H1 (cell line): ENCODE measurements at regions not wholly inside any gene's neighbourhood (a gene's known extent, or its start where the extent isn't known, plus 50 kb on each side); places are given as distances from the start of the nearest gene placed in this dataset.

ENCODE experiments used
- CTCF ChIA-PET: fragments of 300-600 bp; sonication (Branson Sonifier 250); formaldehyde crosslinking; loops from one replicate; lab custom pipeline; 2021; ENCODE audit not compliant: partially characterized antibody; lab: Charles Lee
- POLR2A ChIA-PET: fragments of 300-600 bp; sonication (Branson Sonifier 250); formaldehyde crosslinking; loops from one replicate; lab custom pipeline; 2021; ENCODE audit warnings: inconsistent platforms; ENCODE audit not compliant: partially characterized antibody; lab: Charles Lee
- DNase-seq, 2 experiments: peaks; one replicate each; pipeline versions ENCODE4 v3.0.0 to v3.0.0-alpha.2; 2010 to 2022; ENCODE audit warnings: low spot score in 2 of 2, low read depth in 1 of 2, mixed read lengths in 1 of 2
- FAIRE-seq: peaks from 2 replicates; lab custom pipeline; 2011; peaks lifted over from hg19 to GRCh38; lab: Jason Lieb, UNC
- H2AFZ ChIP-seq: 2 replicates; pipeline ENCODE4 v1.8.1; 2012; ENCODE audit warnings: low read length, inconsistent platforms
- H2AK5ac ChIP-seq: 2 replicates; pipeline ENCODE4 v1.6.1; 2013; ENCODE audit warnings: low read depth, low read length
- H2BK120ac ChIP-seq: replicated peaks from 2 replicates; pipeline ENCODE3; 2013; ENCODE audit warnings: low read depth, low read length, inconsistent platforms
- H2BK12ac ChIP-seq: 2 replicates; pipeline ENCODE4 v1.6.1; 2013; ENCODE audit warnings: low read depth, low read length
- H2BK15ac ChIP-seq: 2 replicates; pipeline ENCODE4 v1.6.1; 2013; ENCODE audit warnings: low read length
- H2BK20ac ChIP-seq: 2 replicates; pipeline ENCODE4 v1.6.1; 2013; ENCODE audit warnings: low read length
- H2BK5ac ChIP-seq: 2 replicates; pipeline ENCODE4 v1.6.1; 2013; ENCODE audit warnings: low read depth, low read length
- H3K14ac ChIP-seq: 2 replicates; pipeline ENCODE4 v1.6.1; 2013; ENCODE audit warnings: inconsistent platforms; ENCODE audit not compliant: insufficient read length
- H3K18ac ChIP-seq: 2 replicates; pipeline ENCODE4 v1.6.1; 2013; ENCODE audit warnings: low read length; ENCODE audit errors: extremely low read depth
- H3K23ac ChIP-seq: 2 replicates; pipeline ENCODE4 v1.6.1; 2013; ENCODE audit warnings: inconsistent platforms; ENCODE audit not compliant: insufficient read length
- H3K23me2 ChIP-seq: 2 replicates; pipeline ENCODE4 v1.6.1; 2013; ENCODE audit warnings: low read depth, low read length
- H3K27ac ChIP-seq: 2 replicates; pipeline ENCODE4 v1.6.1; 2011; ENCODE audit warnings: low read depth, low read length, inconsistent platforms
- H3K27me3 ChIP-seq, 4 experiments: replicated peaks in 1 of 4; 1 replicate in 1 of 4; 2 replicates in 3 of 4; pipeline versions ENCODE4 v1.6.1 to v1.8.1; 2011 to 2013; ENCODE audit warnings: low read length in 3 of 4, mild to moderate bottlenecking in 3 of 4, inconsistent platforms in 2 of 4, mixed read lengths in 2 of 4, moderate library complexity in 1 of 4; ENCODE audit not compliant: control insufficient read depth in 3 of 4, insufficient read depth in 3 of 4; ENCODE audit errors: extremely low read depth in 1 of 4
- H3K36me3 ChIP-seq, 4 experiments: 2 replicates each; pipeline versions ENCODE4 v1.6.1 to v1.8.1; 2011 to 2013; ENCODE audit warnings: mild to moderate bottlenecking in 4 of 4, low read length in 3 of 4, moderate library complexity in 2 of 4, control low read depth in 1 of 4, inconsistent platforms in 1 of 4; ENCODE audit not compliant: insufficient read depth in 4 of 4, control insufficient read depth in 2 of 4
- H3K4ac ChIP-seq: replicated peaks from 2 replicates; pipeline ENCODE3; 2013; ENCODE audit warnings: low read length, low read depth, mixed read lengths, inconsistent platforms; ENCODE audit not compliant: insufficient read length
- H3K4me1 ChIP-seq, 4 experiments: replicated peaks in 1 of 4; 1 replicate in 1 of 4; 2 replicates in 3 of 4; pipeline versions ENCODE4 v1.6.1 to v1.8.1; 2011 to 2013; ENCODE audit warnings: low read length in 3 of 4, inconsistent platforms in 2 of 4, mixed read lengths in 1 of 4; ENCODE audit not compliant: insufficient read depth in 4 of 4, control insufficient read depth in 3 of 4
- H3K4me2 ChIP-seq, 2 experiments: 2 replicates each; pipeline versions ENCODE4 v1.6.1 to v1.8.1; 2011 to 2013; ENCODE audit warnings: low read depth in 2 of 2, low read length in 2 of 2, control low read depth in 1 of 2, inconsistent platforms in 1 of 2, mild to moderate bottlenecking in 1 of 2; ENCODE audit not compliant: insufficient read depth in 1 of 2
- H3K4me3 ChIP-seq, 4 experiments: fragments of 200-600, 300-600 bp in 1 of 4; sonication (generic), shearing (Covaris generic), sonication (Bioruptor Twin) in 1 of 4; 2 replicates each; pipeline versions ENCODE4 v1.5.1 to v1.8.1; 2011 to 2016; ENCODE audit warnings: low read length in 4 of 4, low read depth in 3 of 4, control low read depth in 2 of 4, inconsistent platforms in 2 of 4, mild to moderate bottlenecking in 2 of 4, mixed read lengths in 1 of 4, moderate library complexity in 1 of 4; ENCODE audit not compliant: insufficient read depth in 2 of 4; ENCODE audit errors: extremely low read depth in 1 of 4
- H3K56ac ChIP-seq: replicated peaks from 2 replicates; pipeline ENCODE3; 2013; ENCODE audit warnings: low read depth, mild to moderate bottlenecking, mixed read lengths, low read length, inconsistent platforms; ENCODE audit not compliant: insufficient read length
- H3K79me1 ChIP-seq: 2 replicates; pipeline ENCODE4 v1.6.1; 2013; ENCODE audit warnings: low read depth, low read length, control low read depth
- H3K79me2 ChIP-seq, 2 experiments: 2 replicates each; pipeline versions ENCODE4 v1.6.1 to v1.8.1; 2012 to 2013; ENCODE audit warnings: low read length in 2 of 2, mild to moderate bottlenecking in 2 of 2, inconsistent platforms in 1 of 2; ENCODE audit not compliant: insufficient read depth in 2 of 2, control insufficient read depth in 1 of 2
- H3K9ac ChIP-seq, 4 experiments: replicated peaks in 1 of 4; 1 replicate in 1 of 4; 2 replicates in 3 of 4; pipeline versions ENCODE4 v1.6.1 to v1.8.1; 2011 to 2013; ENCODE audit warnings: low read depth in 3 of 4, low read length in 3 of 4, control low read depth in 2 of 4, mild to moderate bottlenecking in 2 of 4, moderate library complexity in 2 of 4, inconsistent platforms in 1 of 4; ENCODE audit errors: extremely low read depth in 1 of 4
- H3K9me3 ChIP-seq, 2 experiments: 2 replicates each; pipeline versions ENCODE4 v1.6.1 to v1.8.1; 2012 to 2013; ENCODE audit warnings: mild to moderate bottlenecking in 2 of 2, moderate library complexity in 2 of 2, control low read depth in 1 of 2, inconsistent platforms in 1 of 2, low read depth in 1 of 2, low read length in 1 of 2, mixed read lengths in 1 of 2; ENCODE audit not compliant: insufficient read depth in 2 of 2
- H4K20me1 ChIP-seq, 2 experiments: replicated peaks in 1 of 2; 2 replicates each; pipeline versions ENCODE3 to v1.8.1; 2011 to 2013; ENCODE audit warnings: inconsistent platforms in 2 of 2, low read length in 2 of 2, mild to moderate bottlenecking in 1 of 2; ENCODE audit not compliant: insufficient read depth in 2 of 2, control insufficient read depth in 1 of 2
- H4K5ac ChIP-seq: 2 replicates; pipeline ENCODE4 v1.6.1; 2013; ENCODE audit warnings: low read length, low read depth, mixed read lengths, inconsistent platforms; ENCODE audit not compliant: insufficient read length
- H4K8ac ChIP-seq: 2 replicates; pipeline ENCODE4 v1.8.0; 2013; ENCODE audit warnings: mild to moderate bottlenecking, moderate library complexity, low read length, inconsistent platforms; ENCODE audit not compliant: insufficient read depth; ENCODE audit errors: extremely low read depth
- H4K91ac ChIP-seq: replicated peaks from 2 replicates; pipeline ENCODE3; 2013; ENCODE audit warnings: low read length, mixed read lengths, inconsistent platforms; ENCODE audit not compliant: insufficient read length
- BACH1 ChIP-seq: IDR thresholded peaks from 2 replicates; pipeline ENCODE4 v1.6.1; 2012; ENCODE audit warnings: low read length, improper control_type of control experiment
- CBX8 ChIP-seq: fragments of 300-800, 300-1000 bp; sonication (generic); IDR thresholded peaks from 2 replicates; pipeline ENCODE4 v1.7.1; 2016; ENCODE audit warnings: low read depth, low read length, borderline replicate concordance
- CTBP2 ChIP-seq: IDR thresholded peaks from 2 replicates; pipeline ENCODE4 v1.7.0; 2011; ENCODE audit warnings: borderline replicate concordance, mild to moderate bottlenecking, moderate library complexity, mixed read lengths, low read length; ENCODE audit not compliant: insufficient read depth, insufficient read length
- CTCF ChIP-seq, 3 experiments: IDR thresholded peaks; 1 replicate in 2 of 3; 2 replicates in 1 of 3; pipeline versions ENCODE4 v1.5.1 to v1.6.1; 2011; ENCODE audit warnings: low read length in 3 of 3, mild to moderate bottlenecking in 3 of 3, inconsistent platforms in 2 of 3, low read depth in 1 of 3, moderate library complexity in 1 of 3; ENCODE audit not compliant: insufficient read depth in 1 of 3; ENCODE audit errors: control extremely low read depth in 1 of 3
- EZH2 ChIP-seq: fragments of 200-600 bp; sonication (generic); IDR thresholded peaks from 2 replicates; pipeline ENCODE4 v1.7.1; 2012; ENCODE audit warnings: low read depth, mild to moderate bottlenecking, moderate library complexity, low read length, inconsistent platforms; ENCODE audit not compliant: severe bottlenecking
- FOSL1 ChIP-seq: IDR thresholded peaks from 2 replicates; pipeline ENCODE4 v1.6.1; 2011; ENCODE audit warnings: mild to moderate bottlenecking, low read depth, low read length, moderate library complexity; ENCODE audit not compliant: insufficient read depth
- RFX5 ChIP-seq: IDR thresholded peaks from 2 replicates; pipeline ENCODE4 v1.6.1; 2011; ENCODE audit warnings: low read depth, low read length, improper control_type of control experiment, borderline replicate concordance
- RXRA ChIP-seq: IDR thresholded peaks from 2 replicates; pipeline ENCODE4 v1.6.1; 2011; ENCODE audit warnings: low read depth, mild to moderate bottlenecking, low read length, moderate library complexity; ENCODE audit not compliant: insufficient read depth
- SIX5 ChIP-seq: IDR thresholded peaks from 2 replicates; pipeline ENCODE4 v1.6.1; 2011; ENCODE audit warnings: mild to moderate bottlenecking, low read depth, low read length
- SRF ChIP-seq: IDR thresholded peaks from 2 replicates; pipeline ENCODE4 v1.6.1; 2011; ENCODE audit warnings: mild to moderate bottlenecking, low read depth, low read length, moderate library complexity
- ZNF274 ChIP-seq: IDR thresholded peaks from 2 replicates; pipeline ENCODE4 v1.7.0; 2012; ENCODE audit warnings: low read length, borderline replicate concordance; ENCODE audit errors: extremely low read depth

GRCh38 chr7:23945472-23945871, 235.5 kb downstream of the STK31 start (continued):
- TF ChIP-seq CBX8 (no peak), FOSL1 (no peak)

GRCh38 chr7:23955145-23955544, 245.1 kb downstream of the STK31 start:
- H3K56ac ChIP-seq = no peak overlapping the region
- no peak overlapping the region for H4K5ac ChIP-seq
- no peak overlapping the region for H2BK120ac ChIP-seq
- no peaks in the 10 kb centered on the region for H3K79me1 ChIP-seq
- H3K4ac ChIP-seq = no peak overlapping the region
- no peak for DNase-seq
- H3K27me3 ChIP-seq = no peaks in the 10 kb centered on the region
- no peak overlapping the region for H2BK5ac ChIP-seq
- H4K91ac ChIP-seq = no peak overlapping the region
- H3K23ac ChIP-seq = no peak overlapping the region
- H4K8ac ChIP-seq = no peak overlapping the region
- no peak overlapping the region for H2BK20ac ChIP-seq
- peaks cover 0 to 6% (median under 1%) of the 10 kb centered on the region in 4 experiments; a peak in 2 of 7 replicates for H3K4me1 ChIP-seq
- H2AFZ ChIP-seq = no peak overlapping the region
- no peak overlapping the region for H3K14ac ChIP-seq
- H3K36me3 ChIP-seq = no peaks in the 10 kb centered on the region
- no peak overlapping the region for H3K9ac ChIP-seq
- no peak overlapping the region for H2BK15ac ChIP-seq
- H2BK12ac ChIP-seq = no peak overlapping the region
- no peaks in the 10 kb centered on the region for H3K9me3 ChIP-seq
- H3K23me2 ChIP-seq = no peaks in the 10 kb centered on the region
- no peak overlapping the region for H3K27ac ChIP-seq
- H3K79me2 ChIP-seq = no peaks in the 10 kb centered on the region
- no peak overlapping the region for H3K4me2 ChIP-seq
- H4K20me1 ChIP-seq = no peaks in the 10 kb centered on the region
- H3K4me3 ChIP-seq = no peak overlapping the region
- H2AK5ac ChIP-seq = no peak overlapping the region
- POLR2A ChIA-PET = no interaction called here
- no peak overlapping the region for H3K18ac ChIP-seq
- CTCF ChIA-PET = no interaction called here
- no peak for FAIRE-seq
- TF ChIP-seq CTBP2 = no peak
- TF ChIP-seq BACH1 = no peak
- no peak for TF ChIP-seq EZH2
- TF ChIP-seq SIX5 = no peak
- TF ChIP-seq CTCF (IDR thresholded peaks at IDR 0.05; ENCODE audit: control extremely low read depth in 1 of 3, insufficient read depth in 1 of 3, low read depth in 1 of 3, low read length in 3 of 3) = no peak
- TF ChIP-seq RXRA = no peak
- TF ChIP-seq SRF = no peak
- TF ChIP-seq ZNF274 = no peak
- no peak for TF ChIP-seq RFX5
